ENCODE measurements at regions not wholly inside any gene's neighbourhood (a gene's known extent, or its start where the extent isn't known, plus 50 kb on each side); places are given as distances from the start of the nearest gene placed in this dataset.

- Mint-ChIP-seq H3K4me3 (no peak overlapping the region), H3K4me1 (peaks cover 13% of the 10 kb centered on the region), H3K27ac (no peak overlapping the region), H3K9me3 (no peaks in the 10 kb centered on the region), H3K27me3 (ENCODE audit: low read depth) (no peaks in the 10 kb centered on the region), H3K36me3 (no peaks in the 10 kb centered on the region)
- DNase-seq (ENCODE audit: low spot score) (no peak), ATAC-seq (no peak)
- TF ChIP-seq JAZF1 (CRISPR knock-in tag; IDR thresholded peaks at IDR 0.05): no peak
- TF ChIP-seq CDX4 (CRISPR knock-in tag; IDR thresholded peaks at IDR 0.05; ENCODE audit: borderline replicate concordance): no peak
- no peak for TF ChIP-seq GRHL2 (CRISPR knock-in tag; IDR thresholded peaks at IDR 0.05; ENCODE audit: insufficient replicate concordance, severe bottlenecking)
- TF ChIP-seq ZNF219 (CRISPR knock-in tag; IDR thresholded peaks at IDR 0.05; ENCODE audit: borderline replicate concordance): no peak
- no peak for TF ChIP-seq MXD4 (CRISPR knock-in tag; IDR thresholded peaks at IDR 0.05; ENCODE audit: borderline replicate concordance)
- TF ChIP-seq ZNF263 (CRISPR knock-in tag; IDR thresholded peaks at IDR 0.05; ENCODE audit: low read depth): no peak
- POLR2A ChIA-PET: interaction anchor here (1.0 kb wide), 1 partner anchor 12 kb away, joined by 3 read pairs; no protein-coding TSS in a partner anchor
- CTCF ChIA-PET: interaction anchor here (1.0 kb wide), 1 partner anchor 12 kb away, joined by 3 read pairs; no protein-coding TSS in a partner anchor
These were observed 99.2 kb upstream of the RAB6C start for GRCh38 chr2:129880309-129880708.

- CTCF ChIA-PET: interaction anchor here (1.0 kb wide), 1 partner anchor 11 kb away, joined by 3 read pairs; no protein-coding TSS in a partner anchor
- Mint-ChIP-seq H3K36me3 (no peaks in the 10 kb centered on the region), H3K4me1 (peaks cover 19% of the 10 kb centered on the region), H3K9me3 (no peaks in the 10 kb centered on the region), H3K4me3 (no peak overlapping the region), H3K27me3 (ENCODE audit: low read depth) (no peaks in the 10 kb centered on the region; the same call in 1 of the 2 replicates), H3K27ac (no peak overlapping the region)
- POLR2A ChIA-PET: interaction anchor here (1.0 kb wide), 1 partner anchor 11 kb away, joined by 3 read pairs; no protein-coding TSS in a partner anchor
- TF ChIP-seq CTCF (IDR thresholded peaks at IDR 0.05) (no peak), E2F1 (CRISPR knock-in tag; IDR thresholded peaks at IDR 0.05) (no peak), OVOL2 (CRISPR knock-in tag; IDR thresholded peaks at IDR 0.05; ENCODE audit: borderline replicate concordance) (no peak), NR2C2 (CRISPR knock-in tag; IDR thresholded peaks at IDR 0.05) (no peak), GTF2I (CRISPR knock-in tag; conservative IDR thresholded peaks at IDR 0.05) (no peak), ATF3 (CRISPR knock-in tag; conservative IDR thresholded peaks at IDR 0.05) (no peak), PREB (CRISPR knock-in tag; IDR thresholded peaks at IDR 0.05; ENCODE audit: borderline replicate concordance) (no peak), ZNF532 (CRISPR knock-in tag; IDR thresholded peaks at IDR 0.05; ENCODE audit: borderline replicate concordance) (no peak)
- no peak for ATAC-seq
- no peak for DNase-seq (ENCODE audit: low spot score)
These were observed 98.5 kb upstream of the RAB6C start for GRCh38 chr2:129880971-129881370.
